ENCODE measurements at regions not wholly inside any gene's neighbourhood (a gene's known extent, or its start where the extent isn't known, plus 50 kb on each side); places are given as distances from the start of the nearest gene placed in this dataset.

GRCh38 chr16:22687031-22687530 is 126.9 kb upstream of the HS3ST2 start:
- Histone ChIP-seq H3K27me3 (ENCODE audit: insufficient read depth) (no peaks in the 10 kb centered on the region), H3F3A (replicated peaks; ENCODE audit: low read depth) (no peaks in the 10 kb centered on the region), H4K20me1 (replicated peaks; ENCODE audit: insufficient read depth) (no peaks in the 10 kb centered on the region), H3K4me2 (no peak overlapping the region), H2AFZ (no peak overlapping the region), H3K36me3 (ENCODE audit: insufficient read depth) (peaks cover 8% of the 10 kb centered on the region; the same call in 1 of the 2 replicates), H3K4me3 (no peak overlapping the region), H3K4me1 (ENCODE audit: insufficient read depth) (no peaks in the 10 kb centered on the region), H3K9me2 (ENCODE audit: insufficient read depth) (peaks cover 4% of the 10 kb centered on the region; the same call in 1 of the 2 replicates), H3K27ac (ENCODE audit: low read depth) (no peak overlapping the region), H3K79me2 (replicated peaks; ENCODE audit: insufficient read depth) (no peaks in the 10 kb centered on the region)
- Mint-ChIP-seq H3K27me3 (ENCODE audit: insufficient read depth, low read depth, poor library complexity) (peaks cover 2% of the 10 kb centered on the region), H3K27ac (no peak overlapping the region), H3K4me1 (no peaks in the 10 kb centered on the region), H3K9me3 (peaks cover 16% of the 10 kb centered on the region), H3K4me3 (no peak overlapping the region), H3K36me3 (ENCODE audit: low read depth) (peaks cover 8% of the 10 kb centered on the region)
- ATAC-seq = no peak
- no peak for TF ChIP-seq REST (IDR thresholded peaks at IDR 0.05; ENCODE audit: unreplicated experiment)
- DNase-seq (ENCODE audit: low spot score) = no peak

- Mint-ChIP-seq H3K9me3 (peaks cover 16% of the 10 kb centered on the region), H3K4me3 (no peak overlapping the region), H3K36me3 (ENCODE audit: low read depth) (peaks cover 8% of the 10 kb centered on the region), H3K27ac (no peak overlapping the region), H3K27me3 (ENCODE audit: insufficient read depth, low read depth, poor library complexity) (peaks cover 2% of the 10 kb centered on the region), H3K4me1 (no peaks in the 10 kb centered on the region)
- no peak overlapping the region for H3K27ac ChIP-seq (ENCODE audit: low read depth)
- H3K4me3 ChIP-seq = no peak overlapping the region
- ATAC-seq (no peak), DNase-seq (ENCODE audit: low spot score) (no peak)
- no peaks in the 10 kb centered on the region for H3K27me3 ChIP-seq (ENCODE audit: insufficient read depth)
- no peaks in the 10 kb centered on the region for H3K79me2 ChIP-seq (replicated peaks; ENCODE audit: insufficient read depth)
- H3F3A ChIP-seq (replicated peaks; ENCODE audit: low read depth) = no peaks in the 10 kb centered on the region
- no peak overlapping the region for H3K4me2 ChIP-seq
- H2AFZ ChIP-seq = no peak overlapping the region
- no peaks in the 10 kb centered on the region for H4K20me1 ChIP-seq (replicated peaks; ENCODE audit: insufficient read depth)
- H3K4me1 ChIP-seq (ENCODE audit: insufficient read depth) = no peaks in the 10 kb centered on the region
- peaks cover 8% of the 10 kb centered on the region; the same call in 1 of the 2 replicates for H3K9me2 ChIP-seq (ENCODE audit: insufficient read depth)
- peaks cover 8% of the 10 kb centered on the region; the same call in 1 of the 2 replicates for H3K36me3 ChIP-seq (ENCODE audit: insufficient read depth)
- TF ChIP-seq JUNB (IDR thresholded peaks at IDR 0.05; ENCODE audit: unreplicated experiment) (no peak), ZNF462 (CRISPR knock-in tag; IDR thresholded peaks at IDR 0.05) (no peak), ZNF331 (CRISPR knock-in tag; IDR thresholded peaks at IDR 0.05; ENCODE audit: low read depth) (no peak), EZH2 (IDR thresholded peaks at IDR 0.05; ENCODE audit: low read depth, unreplicated experiment) (no peak), EZH2phosphoT487 (IDR thresholded peaks at IDR 0.05; ENCODE audit: unreplicated experiment) (no peak), ZNF114 (CRISPR knock-in tag; IDR thresholded peaks at IDR 0.05) (no peak), CTCF (conservative IDR thresholded peaks at IDR 0.05; ENCODE audit: low read depth in 2 of 2) (no peak), ETS1 (IDR thresholded peaks at IDR 0.05) (no peak)
Observed at GRCh38 chr16:22688463-22688862, 125.5 kb upstream of the HS3ST2 start.
